ENCODE measurements at regions not wholly inside any gene's neighbourhood (a gene's known extent, or its start where the extent isn't known, plus 50 kb on each side); places are given as distances from the start of the nearest gene placed in this dataset.
"Not testable (repeated sequence)": the region's sequence is repeated elsewhere in the genome, so short reads cannot be mapped to it uniquely, and the experiment has no call there.

- peaks cover 9% of the 10 kb centered on the region for H3K9me3 Mint-ChIP-seq
- H3K27me3 Mint-ChIP-seq (ENCODE audit: low read depth, poor library complexity) = peaks cover 3% of the 10 kb centered on the region
Measured at GRCh38 chr3:177498037-177498857, 301.0 kb upstream of the TBL1XR1 start.

GRCh38 chr3:177499039-177499438 lies 301.8 kb upstream of the TBL1XR1 start:
- not testable (repeated sequence) for H3K9me3 Mint-ChIP-seq

More at GRCh38 chr3:177498037-177498857, 301.0 kb upstream of the TBL1XR1 start:
- Mint-ChIP-seq H3K27ac (no peak overlapping the region), H3K4me3 (no peak overlapping the region), H3K4me1 (peaks cover 13% of the 10 kb centered on the region), H3K36me3 (ENCODE audit: low read depth) (peaks cover 4% of the 10 kb centered on the region)
- no peak for DNase-seq
- TF ChIP-seq CTCF (IDR thresholded peaks at IDR 0.05) = no peak

GRCh38 chr3:177499779-177500423 lies 302.6 kb upstream of the TBL1XR1 start:
- H3K4me3 Mint-ChIP-seq = no peak overlapping the region
- DNase-seq = no peak
- H3K36me3 Mint-ChIP-seq (ENCODE audit: low read depth) = peaks cover 4% of the 10 kb centered on the region
- peaks cover 3% of the 10 kb centered on the region for H3K27me3 Mint-ChIP-seq (ENCODE audit: low read depth, poor library complexity)
- H3K4me1 Mint-ChIP-seq = peaks cover 6% of the 10 kb centered on the region
- H3K27ac Mint-ChIP-seq = peak overlapping the region; percentile 14
- H3K9me3 Mint-ChIP-seq = peaks cover 4% of the 10 kb centered on the region
- no peak for TF ChIP-seq CTCF (IDR thresholded peaks at IDR 0.05)

More at GRCh38 chr3:177499039-177499438, 301.8 kb upstream of the TBL1XR1 start:
- not testable (repeated sequence) for H3K27me3 Mint-ChIP-seq (ENCODE audit: low read depth, poor library complexity); H3K36me3 Mint-ChIP-seq (ENCODE audit: low read depth); H3K4me1 Mint-ChIP-seq; H3K4me3 Mint-ChIP-seq; H3K27ac Mint-ChIP-seq; DNase-seq

DNA sequence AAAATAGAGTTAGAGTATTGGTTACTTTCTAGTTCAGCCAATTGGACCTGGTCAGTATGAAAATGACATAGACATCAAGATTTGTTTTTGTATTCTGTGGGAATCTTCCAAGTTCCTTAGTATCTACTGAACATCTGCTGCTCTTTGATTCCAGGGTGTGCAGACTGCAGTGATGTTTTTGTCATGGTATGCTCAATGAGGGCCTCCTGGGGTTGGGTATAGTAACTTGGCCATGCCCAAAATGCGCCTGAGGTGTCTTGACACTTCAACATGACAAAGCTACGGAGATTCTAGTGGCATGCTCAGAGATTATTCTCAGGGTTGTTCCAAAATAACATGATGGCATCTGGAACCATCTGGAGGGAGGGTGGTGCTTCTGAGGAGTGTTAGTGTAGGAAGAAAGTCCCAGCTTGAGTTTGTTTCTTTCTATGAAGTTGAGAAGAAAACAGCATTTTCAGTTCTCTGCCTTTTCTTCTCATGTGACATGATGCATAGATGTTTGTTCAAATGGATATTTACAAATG lies 313.5 kb upstream of the TBL1XR1 start:
- no peak overlapping the region for H3K4me3 Mint-ChIP-seq
- H3K9me3 Mint-ChIP-seq = peaks cover 17% of the 10 kb centered on the region
- H3K4me1 Mint-ChIP-seq = no peaks in the 10 kb centered on the region
- TF ChIP-seq CTCF (IDR thresholded peaks at IDR 0.05) = no peak
- H3K27me3 Mint-ChIP-seq (ENCODE audit: low read depth, poor library complexity) = no peaks in the 10 kb centered on the region
- H3K36me3 Mint-ChIP-seq (ENCODE audit: low read depth) = no peaks in the 10 kb centered on the region
- no peak for DNase-seq
- H3K27ac Mint-ChIP-seq = no peak overlapping the region

DNA sequence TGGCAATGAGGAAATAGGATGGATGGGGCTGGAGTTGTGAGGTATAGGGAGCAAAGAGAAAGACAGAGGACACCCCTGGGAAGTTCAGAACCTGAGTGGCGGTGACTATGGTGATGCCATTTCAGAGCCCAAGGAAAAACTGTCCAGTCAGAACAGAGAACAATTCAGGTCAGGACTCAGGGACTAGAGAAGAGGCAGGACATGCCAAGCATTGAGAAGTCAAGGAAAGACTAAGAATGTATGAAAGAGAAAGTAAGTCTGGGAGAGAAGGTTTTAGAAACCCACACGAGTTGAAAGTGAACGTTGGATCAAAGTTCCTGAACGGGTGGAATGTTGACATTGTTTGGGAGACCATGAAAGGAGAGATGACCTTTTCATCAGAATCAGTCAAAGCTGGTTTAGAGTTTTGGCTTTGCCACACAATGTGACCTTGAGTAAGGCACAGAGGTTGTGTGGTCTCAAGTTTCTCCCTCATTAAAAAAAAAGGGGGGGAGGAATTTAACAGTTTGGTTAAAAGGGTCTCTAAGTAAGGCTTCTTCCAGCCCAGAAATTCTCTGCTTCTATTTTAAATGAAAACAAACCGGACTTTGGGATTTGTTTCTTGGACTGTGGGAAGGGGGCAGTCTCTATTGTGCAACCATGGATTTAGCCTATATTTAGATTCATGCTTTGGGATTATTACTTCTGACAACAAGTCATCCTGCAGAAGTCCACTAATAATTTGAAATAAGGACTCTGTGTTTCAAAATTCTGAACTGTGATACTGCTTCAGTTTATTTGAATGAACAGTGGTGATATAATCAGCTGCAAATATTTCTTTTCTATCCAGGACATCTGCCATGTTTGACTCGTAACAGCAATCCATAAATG lies 315.9 kb upstream of the TBL1XR1 start:
- H3K27ac Mint-ChIP-seq = peak overlapping the region; percentile 93
- peaks cover 5% of the 10 kb centered on the region for H3K9me3 Mint-ChIP-seq
- peak overlapping the region; percentile 35 for H3K4me3 Mint-ChIP-seq
- DNase-seq = no peak
- peaks cover 6% of the 10 kb centered on the region for H3K4me1 Mint-ChIP-seq
- H3K36me3 Mint-ChIP-seq (ENCODE audit: low read depth) = no peaks in the 10 kb centered on the region
- no peak for TF ChIP-seq CTCF (IDR thresholded peaks at IDR 0.05)
- H3K27me3 Mint-ChIP-seq (ENCODE audit: low read depth, poor library complexity) = no peaks in the 10 kb centered on the region
